ENCODE measurements at regions not wholly inside any gene's neighbourhood (a gene's known extent, or its start where the extent isn't known, plus 50 kb on each side); places are given as distances from the start of the nearest gene placed in this dataset.

- peaks cover 0 to 3% (median 0%) of the 10 kb centered on the region in 3 donors for H3K9me3 ChIP-seq (ENCODE audit: control insufficient read depth in 3 of 3, low read length in 3 of 3)
- no peak overlapping the region for H3K27ac ChIP-seq (ENCODE audit: low read depth, low read length)
- no peak overlapping the region for H3K9ac ChIP-seq (ENCODE audit: low read depth in 1 of 3, low read length in 3 of 3)
- H3K36me3 ChIP-seq (ENCODE audit: control insufficient read depth in 3 of 3, insufficient read depth in 3 of 3, low read length in 3 of 3) = no peaks in the 10 kb centered on the region
- no peak overlapping the region for H3K4me3 ChIP-seq (ENCODE audit: low read length in 3 of 3)
- no peaks in the 10 kb centered on the region for H3K4me1 ChIP-seq (ENCODE audit: control insufficient read depth in 3 of 3, insufficient read depth in 3 of 3, low read length in 3 of 3)
- peaks cover 0 to 3% (median 0%) of the 10 kb centered on the region in 3 donors for H3K27me3 ChIP-seq (ENCODE audit: control insufficient read depth in 3 of 3, insufficient read depth in 3 of 3, low read length in 3 of 3)
These were observed 376.2 kb upstream of the MGMT start for GRCh38 chr10:129090618-129091366.

- Histone ChIP-seq H3K9me3 (ENCODE audit: control insufficient read depth in 3 of 3, low read length in 3 of 3) (peaks cover 0 to under 1% (median 0%) of the 10 kb centered on the region in 3 donors), H3K27ac (ENCODE audit: low read depth, low read length) (no peak overlapping the region), H3K36me3 (ENCODE audit: control insufficient read depth in 3 of 3, insufficient read depth in 3 of 3, low read length in 3 of 3) (no peaks in the 10 kb centered on the region), H3K27me3 (ENCODE audit: control insufficient read depth in 3 of 3, insufficient read depth in 3 of 3, low read length in 3 of 3) (peaks cover 0 to 3% (median 0%) of the 10 kb centered on the region in 3 donors), H3K9ac (ENCODE audit: low read depth in 1 of 3, low read length in 3 of 3) (no peak overlapping the region), H3K4me1 (ENCODE audit: control insufficient read depth in 3 of 3, insufficient read depth in 3 of 3, low read length in 3 of 3) (peaks cover 0 to 10% (median 5%) of the 10 kb centered on the region in 3 donors), H3K4me3 (ENCODE audit: low read length in 3 of 3) (no peak overlapping the region)
These were observed 373.4 kb upstream of the MGMT start for GRCh38 chr10:129093641-129094040.

- no peak overlapping the region for H3K4me3 ChIP-seq (ENCODE audit: low read length in 3 of 3)
- no peaks in the 10 kb centered on the region for H3K9me3 ChIP-seq (ENCODE audit: control insufficient read depth in 3 of 3, low read length in 3 of 3)
- H3K27ac ChIP-seq (ENCODE audit: low read depth, low read length) = no peak overlapping the region
- no peak overlapping the region for H3K9ac ChIP-seq (ENCODE audit: low read depth in 1 of 3, low read length in 3 of 3)
- peaks cover 0 to 10% (median 5%) of the 10 kb centered on the region in 3 donors for H3K4me1 ChIP-seq (ENCODE audit: control insufficient read depth in 3 of 3, insufficient read depth in 3 of 3, low read length in 3 of 3)
- H3K36me3 ChIP-seq (ENCODE audit: control insufficient read depth in 3 of 3, insufficient read depth in 3 of 3, low read length in 3 of 3) = no peaks in the 10 kb centered on the region
- H3K27me3 ChIP-seq (ENCODE audit: control insufficient read depth in 3 of 3, insufficient read depth in 3 of 3, low read length in 3 of 3) = peaks cover 0 to 3% (median 0%) of the 10 kb centered on the region in 3 donors
These were observed 372.8 kb upstream of the MGMT start for GRCh38 chr10:129094233-129094632.

- no peak overlapping the region for H3K4me3 ChIP-seq (ENCODE audit: low read length in 3 of 3)
These were observed 372.2 kb upstream of the MGMT start for GRCh38 chr10:129094861-129095260.

GRCh38 chr10:129095680-129096064, 371.4 kb upstream of the MGMT start:
- Histone ChIP-seq H3K9ac (ENCODE audit: low read depth in 1 of 3, low read length in 3 of 3) (no peak overlapping the region), H3K27ac (ENCODE audit: low read depth, low read length) (no peak overlapping the region), H3K4me1 (ENCODE audit: control insufficient read depth in 3 of 3, insufficient read depth in 3 of 3, low read length in 3 of 3) (peaks cover 0 to 10% (median 5%) of the 10 kb centered on the region in 3 donors), H3K9me3 (ENCODE audit: control insufficient read depth in 3 of 3, low read length in 3 of 3) (no peaks in the 10 kb centered on the region), H3K36me3 (ENCODE audit: control insufficient read depth in 3 of 3, insufficient read depth in 3 of 3, low read length in 3 of 3) (no peaks in the 10 kb centered on the region), H3K4me3 (ENCODE audit: low read length in 3 of 3) (no peak overlapping the region), H3K27me3 (ENCODE audit: control insufficient read depth in 3 of 3, insufficient read depth in 3 of 3, low read length in 3 of 3) (peaks cover 0 to 3% (median 0%) of the 10 kb centered on the region in 3 donors)

More at GRCh38 chr10:129094861-129095260, 372.2 kb upstream of the MGMT start:
- no peaks in the 10 kb centered on the region for H3K36me3 ChIP-seq (ENCODE audit: control insufficient read depth in 3 of 3, insufficient read depth in 3 of 3, low read length in 3 of 3)
- no peak overlapping the region for H3K9ac ChIP-seq (ENCODE audit: low read depth in 1 of 3, low read length in 3 of 3)
- H3K4me1 ChIP-seq (ENCODE audit: control insufficient read depth in 3 of 3, insufficient read depth in 3 of 3, low read length in 3 of 3) = peaks cover 0 to 10% (median 5%) of the 10 kb centered on the region in 3 donors
- no peak overlapping the region for H3K27ac ChIP-seq (ENCODE audit: low read depth, low read length)
- H3K27me3 ChIP-seq (ENCODE audit: control insufficient read depth in 3 of 3, insufficient read depth in 3 of 3, low read length in 3 of 3) = peaks cover 0 to 3% (median 0%) of the 10 kb centered on the region in 3 donors
- H3K9me3 ChIP-seq (ENCODE audit: control insufficient read depth in 3 of 3, low read length in 3 of 3) = no peaks in the 10 kb centered on the region

- Histone ChIP-seq H3K27me3 (ENCODE audit: control insufficient read depth in 3 of 3, insufficient read depth in 3 of 3, low read length in 3 of 3) (peaks cover 0 to 3% (median 0%) of the 10 kb centered on the region in 3 donors), H3K36me3 (ENCODE audit: control insufficient read depth in 3 of 3, insufficient read depth in 3 of 3, low read length in 3 of 3) (no peaks in the 10 kb centered on the region), H3K4me3 (ENCODE audit: low read length in 3 of 3) (no peak overlapping the region), H3K4me1 (ENCODE audit: control insufficient read depth in 3 of 3, insufficient read depth in 3 of 3, low read length in 3 of 3) (peaks cover 0 to 10% (median 5%) of the 10 kb centered on the region in 3 donors), H3K9me3 (ENCODE audit: control insufficient read depth in 3 of 3, low read length in 3 of 3) (no peaks in the 10 kb centered on the region), H3K27ac (ENCODE audit: low read depth, low read length) (no peak overlapping the region), H3K9ac (ENCODE audit: low read depth in 1 of 3, low read length in 3 of 3) (no peak overlapping the region)
These were observed 370.7 kb upstream of the MGMT start for GRCh38 chr10:129096065-129096984.

- Histone ChIP-seq H3K36me3 (ENCODE audit: control insufficient read depth in 3 of 3, insufficient read depth in 3 of 3, low read length in 3 of 3) (no peaks in the 10 kb centered on the region), H3K9ac (ENCODE audit: low read depth in 1 of 3, low read length in 3 of 3) (no peak overlapping the region), H3K27me3 (ENCODE audit: control insufficient read depth in 3 of 3, insufficient read depth in 3 of 3, low read length in 3 of 3) (peaks cover 0 to 3% (median 0%) of the 10 kb centered on the region in 3 donors), H3K4me3 (ENCODE audit: low read length in 3 of 3) (no peak overlapping the region), H3K27ac (ENCODE audit: low read depth, low read length) (no peak overlapping the region), H3K9me3 (ENCODE audit: control insufficient read depth in 3 of 3, low read length in 3 of 3) (no peaks in the 10 kb centered on the region), H3K4me1 (ENCODE audit: control insufficient read depth in 3 of 3, insufficient read depth in 3 of 3, low read length in 3 of 3) (peaks cover 0 to 10% (median 5%) of the 10 kb centered on the region in 3 donors)
These were observed 369.2 kb upstream of the MGMT start for GRCh38 chr10:129097776-129098330.

GRCh38 chr10:129098517-129098916, 368.5 kb upstream of the MGMT start:
- no peaks in the 10 kb centered on the region for H3K9me3 ChIP-seq (ENCODE audit: control insufficient read depth in 3 of 3, low read length in 3 of 3)
- H3K27ac ChIP-seq (ENCODE audit: low read depth, low read length) = no peak overlapping the region
- H3K4me1 ChIP-seq (ENCODE audit: control insufficient read depth in 3 of 3, insufficient read depth in 3 of 3, low read length in 3 of 3) = peaks cover 1 to 10% (median 5%) of the 10 kb centered on the region in 3 donors
- H3K9ac ChIP-seq (ENCODE audit: low read depth in 1 of 3, low read length in 3 of 3) = no peak overlapping the region
- H3K27me3 ChIP-seq (ENCODE audit: control insufficient read depth in 3 of 3, insufficient read depth in 3 of 3, low read length in 3 of 3) = peaks cover 0 to 3% (median 0%) of the 10 kb centered on the region in 3 donors
- H3K36me3 ChIP-seq (ENCODE audit: control insufficient read depth in 3 of 3, insufficient read depth in 3 of 3, low read length in 3 of 3) = no peaks in the 10 kb centered on the region
- H3K4me3 ChIP-seq (ENCODE audit: low read length in 3 of 3) = no peak overlapping the region

GRCh38 chr10:129099486-129099885, 367.6 kb upstream of the MGMT start:
- Histone ChIP-seq H3K27ac (ENCODE audit: low read depth, low read length) (no peak overlapping the region), H3K27me3 (ENCODE audit: control insufficient read depth in 3 of 3, insufficient read depth in 3 of 3, low read length in 3 of 3) (no peaks in the 10 kb centered on the region), H3K4me1 (ENCODE audit: control insufficient read depth in 3 of 3, insufficient read depth in 3 of 3, low read length in 3 of 3) (peaks cover 5 to 16% (median 6%) of the 10 kb centered on the region in 3 donors), H3K4me3 (ENCODE audit: low read length in 3 of 3) (no peak overlapping the region), H3K9ac (ENCODE audit: low read depth in 1 of 3, low read length in 3 of 3) (no peak overlapping the region), H3K9me3 (ENCODE audit: control insufficient read depth in 3 of 3, low read length in 3 of 3) (no peaks in the 10 kb centered on the region), H3K36me3 (ENCODE audit: control insufficient read depth in 3 of 3, insufficient read depth in 3 of 3, low read length in 3 of 3) (no peaks in the 10 kb centered on the region)

Data from skeletal muscle tissue (tissue), 3 donors.